ENCODE measurements at regions not wholly inside any gene's neighbourhood (a gene's known extent, or its start where the extent isn't known, plus 50 kb on each side); places are given as distances from the start of the nearest gene placed in this dataset.

DNA sequence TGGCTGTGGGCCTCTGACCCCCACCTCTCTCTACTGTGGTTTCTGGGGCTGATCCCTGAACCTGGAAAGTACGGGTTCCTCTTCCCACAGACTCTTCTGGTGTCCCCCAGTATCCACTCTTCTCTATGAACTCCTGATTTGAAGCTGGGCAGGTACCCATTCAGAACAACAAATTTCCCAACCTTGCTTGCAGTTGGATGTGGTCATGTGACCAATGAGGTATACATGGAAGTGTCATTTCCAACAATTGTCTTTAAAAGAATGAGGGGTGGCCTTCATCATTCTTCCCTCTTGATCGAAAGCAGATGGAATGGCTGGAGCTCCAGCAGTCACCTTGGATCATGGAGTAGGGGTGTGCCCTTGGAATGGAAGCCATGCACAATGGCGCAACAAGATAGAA is 128.0 kb upstream of the MLN start:
- H3K27me3 ChIP-seq, result peaks cover 0 to 9% of the 10 kb centered on the region in 2 donors
- no peaks in the 10 kb centered on the region for H3K4me1 ChIP-seq
- no peaks in the 10 kb centered on the region for H3K9me3 ChIP-seq
- no peaks in the 10 kb centered on the region for H3K36me3 ChIP-seq
- no peak for TF ChIP-seq POLR2AphosphoS5 (IDR thresholded peaks at IDR 0.05)
- no peak for TF ChIP-seq POLR2A (IDR thresholded peaks at IDR 0.05)
- TF ChIP-seq, protein P1, sequence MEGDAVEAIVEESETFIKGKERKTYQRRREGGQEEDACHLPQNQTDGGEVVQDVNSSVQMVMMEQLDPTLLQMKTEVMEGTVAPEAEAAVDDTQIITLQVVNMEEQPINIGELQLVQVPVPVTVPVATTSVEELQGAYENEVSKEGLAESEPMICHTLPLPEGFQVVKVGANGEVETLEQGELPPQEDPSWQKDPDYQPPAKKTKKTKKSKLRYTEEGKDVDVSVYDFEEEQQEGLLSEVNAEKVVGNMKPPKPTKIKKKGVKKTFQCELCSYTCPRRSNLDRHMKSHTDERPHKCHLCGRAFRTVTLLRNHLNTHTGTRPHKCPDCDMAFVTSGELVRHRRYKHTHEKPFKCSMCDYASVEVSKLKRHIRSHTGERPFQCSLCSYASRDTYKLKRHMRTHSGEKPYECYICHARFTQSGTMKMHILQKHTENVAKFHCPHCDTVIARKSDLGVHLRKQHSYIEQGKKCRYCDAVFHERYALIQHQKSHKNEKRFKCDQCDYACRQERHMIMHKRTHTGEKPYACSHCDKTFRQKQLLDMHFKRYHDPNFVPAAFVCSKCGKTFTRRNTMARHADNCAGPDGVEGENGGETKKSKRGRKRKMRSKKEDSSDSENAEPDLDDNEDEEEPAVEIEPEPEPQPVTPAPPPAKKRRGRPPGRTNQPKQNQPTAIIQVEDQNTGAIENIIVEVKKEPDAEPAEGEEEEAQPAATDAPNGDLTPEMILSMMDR (IDR thresholded peaks at IDR 0.05), result no peak
- DNase-seq (ENCODE audit: low spot score in 2 of 2), result no peak
- H3K4me3 ChIP-seq, result no peak overlapping the region
- no peak overlapping the region for H3K27ac ChIP-seq
- intact Hi-C loops (cut with DNase I; ENCODE audit: low total_unique reads), result no loop called here

DNA sequence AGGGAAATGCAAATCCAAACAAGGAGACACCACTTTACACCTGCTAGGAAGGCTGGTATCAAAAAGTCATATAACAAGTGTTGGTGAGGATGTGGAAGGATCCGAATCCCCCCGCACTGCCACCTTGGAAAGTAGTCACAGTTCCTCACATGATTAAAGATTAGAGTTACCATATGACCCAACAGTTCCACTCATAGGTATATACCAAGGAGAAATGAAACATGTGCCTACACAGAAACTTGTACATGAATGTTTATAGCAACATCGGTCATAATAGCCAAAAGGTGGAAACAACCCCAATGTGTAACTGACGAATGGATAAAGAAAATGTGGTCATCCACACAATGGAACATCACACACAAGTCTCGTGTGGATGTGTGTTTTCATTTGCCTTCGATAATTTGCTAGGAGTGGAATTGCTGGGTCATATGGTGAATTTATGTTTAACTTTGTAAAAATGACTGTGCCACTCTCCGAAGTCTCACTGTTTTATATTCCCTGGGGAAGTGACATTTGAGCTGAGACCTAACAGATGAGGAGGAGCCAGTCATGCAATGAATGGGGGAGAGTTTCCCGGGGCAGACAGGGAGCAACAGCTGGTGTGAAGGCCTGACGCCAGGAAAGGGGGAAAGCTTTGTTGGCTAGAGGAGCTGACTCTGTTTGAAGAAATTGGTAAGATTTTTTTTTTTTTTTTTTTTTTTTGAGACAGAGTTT is 125.9 kb upstream of the MLN start:
- H3K9me3 ChIP-seq, result no peaks in the 10 kb centered on the region
- H3K4me1 ChIP-seq, result no peaks in the 10 kb centered on the region
- no peak overlapping the region for H3K4me3 ChIP-seq
- intact Hi-C loops (cut with DNase I; ENCODE audit: low total_unique reads), result no loop called here
- no peak for DNase-seq (ENCODE audit: low spot score in 2 of 2)
- no peaks in the 10 kb centered on the region for H3K36me3 ChIP-seq
- no peak overlapping the region for H3K27ac ChIP-seq
- TF ChIP-seq POLR2A (IDR thresholded peaks at IDR 0.05) (no peak), POLR2AphosphoS5 (IDR thresholded peaks at IDR 0.05) (no peak)
- TF ChIP-seq, protein P1 (IDR thresholded peaks at IDR 0.05), result no peak
- peaks cover 0 to 2% of the 10 kb centered on the region in 2 donors for H3K27me3 ChIP-seq

DNA sequence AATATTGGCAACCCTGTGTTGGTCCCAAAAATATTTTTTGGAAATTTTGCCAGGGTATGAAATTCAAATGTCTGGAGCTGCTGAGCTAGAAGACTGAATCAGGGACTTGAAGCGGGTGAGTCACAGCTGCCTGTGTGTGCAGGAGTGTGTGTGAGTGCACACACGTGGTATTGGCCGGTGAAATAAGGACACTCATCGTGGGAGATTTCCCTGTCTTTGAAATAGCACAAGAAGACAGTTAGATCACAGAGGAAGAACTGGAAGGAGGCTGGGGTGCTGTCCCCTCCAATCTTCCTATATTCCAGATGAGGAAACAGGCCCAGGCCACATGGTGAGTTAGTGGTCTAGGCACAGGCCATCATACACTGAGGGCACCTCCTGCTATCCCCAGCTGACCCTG is 123.8 kb upstream of the MLN start:
- no peak overlapping the region for H3K4me3 ChIP-seq

DNA sequence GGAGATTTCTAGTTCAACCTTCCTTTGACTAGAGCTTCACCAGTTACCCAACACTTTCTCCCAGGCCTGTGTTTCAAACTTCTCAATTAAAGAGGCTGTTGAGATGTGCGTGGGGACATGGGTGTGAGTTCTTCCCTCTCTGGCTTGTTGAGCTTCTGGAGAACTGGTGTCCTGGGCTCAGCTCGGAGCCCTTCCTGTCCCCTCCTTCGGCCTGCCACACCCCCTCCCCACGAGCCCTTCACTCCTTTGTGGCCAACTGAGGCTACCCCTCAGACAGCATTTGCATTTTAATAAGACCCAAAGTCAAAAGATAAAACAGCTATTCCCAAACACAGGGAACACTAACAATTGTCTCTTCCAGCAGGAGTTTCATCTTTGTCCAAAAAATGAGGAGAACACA is 123.3 kb upstream of the MLN start:
- Histone ChIP-seq H3K4me3 (no peak overlapping the region), H3K27ac (no peak overlapping the region), H3K9me3 (no peaks in the 10 kb centered on the region), H3K27me3 (no peaks in the 10 kb centered on the region), H3K36me3 (no peaks in the 10 kb centered on the region), H3K4me1 (no peaks in the 10 kb centered on the region)
- intact Hi-C loops (cut with DNase I; ENCODE audit: low total_unique reads), result no loop called here
- no peak for DNase-seq (ENCODE audit: low spot score in 2 of 2)
- TF ChIP-seq POLR2A (IDR thresholded peaks at IDR 0.05) (no peak), POLR2AphosphoS5 (IDR thresholded peaks at IDR 0.05) (no peak)
- TF ChIP-seq, protein P1 (IDR thresholded peaks at IDR 0.05), result no peak

More for the DNA sequence above, 123.8 kb upstream of the MLN start:
- Histone ChIP-seq H3K27me3 (no peaks in the 10 kb centered on the region), H3K27ac (peak overlapping the region in 1 of 2 donors; percentile 38), H3K36me3 (no peaks in the 10 kb centered on the region), H3K9me3 (no peaks in the 10 kb centered on the region), H3K4me1 (no peaks in the 10 kb centered on the region)
- intact Hi-C loops (cut with DNase I; ENCODE audit: low total_unique reads), result no loop called here
- TF ChIP-seq, protein P1 (IDR thresholded peaks at IDR 0.05), result no peak
- TF ChIP-seq POLR2AphosphoS5 (IDR thresholded peaks at IDR 0.05) (no peak), POLR2A (IDR thresholded peaks at IDR 0.05) (no peak)
- no peak for DNase-seq (ENCODE audit: low spot score in 2 of 2)

DNA sequence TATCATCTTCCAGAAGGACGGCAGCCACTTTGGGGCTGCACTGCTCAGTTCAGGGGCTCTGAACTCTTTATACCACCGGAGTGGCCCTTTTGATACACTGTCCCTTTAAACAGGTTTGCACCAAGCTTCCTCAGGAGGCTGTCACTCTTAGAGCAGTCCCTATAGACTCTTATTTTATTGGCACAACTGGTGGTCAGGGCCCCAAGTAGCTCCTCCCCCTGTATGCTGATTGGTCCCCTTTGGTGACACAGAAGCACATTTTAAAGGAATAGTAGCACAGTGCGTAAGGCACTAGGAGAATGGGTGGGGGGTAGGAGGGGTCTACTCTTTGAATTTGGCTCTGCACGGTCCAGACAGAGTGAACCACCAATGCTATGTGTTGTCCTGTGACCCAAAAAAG is 122.6 kb upstream of the MLN start:
- TF ChIP-seq POLR2AphosphoS5 (IDR thresholded peaks at IDR 0.05) (no peak), POLR2A (IDR thresholded peaks at IDR 0.05) (no peak)
- TF ChIP-seq, protein P1 (IDR thresholded peaks at IDR 0.05), result no peak
- H3K27me3 ChIP-seq, result no peaks in the 10 kb centered on the region
- no peaks in the 10 kb centered on the region for H3K9me3 ChIP-seq
- H3K27ac ChIP-seq, result no peak overlapping the region
- H3K4me1 ChIP-seq, result no peaks in the 10 kb centered on the region
- no peaks in the 10 kb centered on the region for H3K36me3 ChIP-seq
- no peak overlapping the region for H3K4me3 ChIP-seq
- DNase-seq (ENCODE audit: low spot score in 2 of 2), result no peak
- intact Hi-C loops (cut with DNase I; ENCODE audit: low total_unique reads), result no loop called here

Measured in breast epithelium (tissue), 4 donors.